IPS-18c (cell line): ENCODE measurements at regions not wholly inside any gene's neighbourhood (a gene's known extent, or its start where the extent isn't known, plus 50 kb on each side); places are given as distances from the start of the nearest gene placed in this dataset.
"Not testable (repeated sequence)": the region's sequence is repeated elsewhere in the genome, so short reads cannot be mapped to it uniquely, and the experiment has no call there.

ENCODE experiments used
- H3K4me3 ChIP-seq: 2 replicates; pipeline ENCODE4 v1.7.0; 2013; ENCODE audit warnings: low read depth, mild to moderate bottlenecking, low read length, moderate library complexity; ENCODE audit not compliant: insufficient read depth
- H3K9me3 ChIP-seq: one replicate; pipeline ENCODE4 v1.6.1; 2013; ENCODE audit warnings: mild to moderate bottlenecking, low read length, moderate library complexity; ENCODE audit not compliant: control insufficient read depth, insufficient read depth

DNA sequence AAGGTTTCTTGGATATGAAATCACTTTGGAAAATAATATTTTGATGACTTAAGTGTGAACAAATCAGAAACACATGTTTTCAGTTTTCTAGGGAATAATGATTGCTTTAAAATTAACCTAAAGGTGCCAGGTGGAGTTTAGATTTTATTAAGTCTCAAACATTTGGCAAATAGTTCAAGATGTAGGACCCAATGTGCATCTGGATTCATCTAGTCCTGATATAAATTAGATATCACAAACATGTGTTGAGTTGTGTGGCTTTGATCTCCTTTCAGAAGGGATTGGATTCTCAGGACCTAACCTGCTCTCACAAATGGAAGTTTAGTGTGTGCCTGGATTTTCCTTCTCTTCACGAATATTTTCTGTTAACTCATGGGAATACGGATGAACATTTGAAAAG, 291.4 kb upstream of the ISL1 start:
- Histone ChIP-seq H3K9me3 (no peaks in the 10 kb centered on the region), H3K4me3 (no peak overlapping the region)

GRCh38 chr5:51095486-51095885, 287.8 kb upstream of the ISL1 start:
- Histone ChIP-seq H3K9me3 (no peaks in the 10 kb centered on the region), H3K4me3 (no peak overlapping the region)

- no peaks in the 10 kb centered on the region for H3K9me3 ChIP-seq
- no peak overlapping the region for H3K4me3 ChIP-seq
These were observed 286.4 kb upstream of the ISL1 start for GRCh38 chr5:51096859-51097258.

DNA sequence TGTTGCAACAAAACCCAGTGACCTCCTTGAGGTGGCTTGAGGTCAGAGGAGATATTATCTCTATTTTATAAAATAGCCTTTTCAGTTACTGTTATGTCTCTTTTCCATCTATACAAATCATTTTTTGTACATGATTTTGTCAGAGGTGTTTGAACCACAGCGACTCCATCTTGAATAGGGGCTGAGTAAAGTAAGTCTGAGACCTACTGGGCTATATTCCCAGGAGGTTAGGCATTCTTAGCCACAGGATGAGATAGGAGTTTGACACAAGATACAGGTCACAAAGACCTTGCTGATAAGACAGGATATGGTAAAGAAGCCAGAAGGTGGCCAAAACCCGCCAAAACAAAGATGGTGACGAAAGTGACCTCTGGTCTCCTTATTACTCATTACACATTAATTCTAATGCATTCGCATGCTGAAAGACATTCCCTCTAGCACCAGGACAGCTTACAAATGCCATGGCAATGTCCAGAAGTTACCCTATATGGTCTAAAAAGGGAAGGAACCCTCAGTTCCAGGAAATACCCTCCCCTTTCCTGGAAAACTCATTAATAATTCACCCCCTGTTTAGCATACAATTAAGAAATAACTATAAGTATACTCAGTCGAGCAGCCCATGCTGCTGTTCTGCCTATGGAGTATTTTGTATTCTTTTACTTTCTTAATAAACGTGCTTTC, 283.9 kb upstream of the ISL1 start:
- Histone ChIP-seq H3K9me3 (no peaks in the 10 kb centered on the region), H3K4me3 (no peak overlapping the region)

- Histone ChIP-seq H3K9me3 (no peaks in the 10 kb centered on the region), H3K4me3 (no peak overlapping the region)
These were observed 278.7 kb upstream of the ISL1 start for GRCh38 chr5:51104556-51104955.

GRCh38 chr5:51109786-51110410, 273.4 kb upstream of the ISL1 start:
- H3K9me3 ChIP-seq: no peaks in the 10 kb centered on the region
- H3K4me3 ChIP-seq: no peak overlapping the region

GRCh38 chr5:51131266-51131665, 252.0 kb upstream of the ISL1 start:
- Histone ChIP-seq H3K9me3 (peaks cover 4% of the 10 kb centered on the region), H3K4me3 (no peak overlapping the region)

DNA sequence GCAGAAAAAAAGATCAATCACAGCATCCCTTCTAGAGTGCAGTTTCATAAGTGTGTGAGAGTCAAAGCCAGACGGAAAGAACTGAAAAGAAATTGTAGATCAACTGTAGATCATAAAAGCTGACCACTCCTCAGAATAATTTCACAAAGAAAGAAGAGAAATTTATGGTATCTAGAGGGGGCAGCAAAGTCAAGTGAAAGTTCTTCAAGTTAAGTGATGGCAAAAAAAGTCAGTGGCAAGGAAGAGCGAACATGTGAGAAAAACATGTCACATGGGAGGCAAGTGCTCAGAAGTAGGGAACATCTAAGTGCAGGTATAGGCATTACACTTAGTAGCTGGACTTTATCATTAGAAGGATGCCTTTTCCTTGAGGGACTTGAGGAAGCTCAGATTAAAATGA, 245.1 kb upstream of the ISL1 start:
- H3K9me3 ChIP-seq: no peaks in the 10 kb centered on the region

DNA sequence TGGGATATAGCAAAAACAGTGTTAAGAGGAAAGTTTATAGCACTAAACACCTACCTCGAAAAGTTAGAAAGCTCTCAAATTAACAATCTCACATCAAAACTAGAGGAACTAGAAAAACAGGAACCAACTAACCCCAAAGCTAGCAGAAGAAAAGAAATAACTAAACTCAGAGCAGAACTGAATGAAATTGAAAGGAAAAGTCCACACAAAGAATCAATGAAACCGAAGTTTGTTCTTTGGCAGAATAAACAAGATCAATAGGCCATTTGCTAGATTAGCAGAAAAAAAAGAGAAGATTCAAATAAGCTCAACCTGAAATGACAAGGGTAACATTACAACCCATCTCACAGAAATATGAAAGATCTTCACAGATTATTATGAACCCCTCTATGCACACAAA, 234.8 kb upstream of the ISL1 start:
- no peaks in the 10 kb centered on the region for H3K9me3 ChIP-seq
- no peak overlapping the region for H3K4me3 ChIP-seq

More for the DNA sequence above, 245.1 kb upstream of the ISL1 start:
- H3K4me3 ChIP-seq: no peak overlapping the region

GRCh38 chr5:51156222-51156621, 227.0 kb upstream of the ISL1 start:
- no peaks in the 10 kb centered on the region for H3K9me3 ChIP-seq
- H3K4me3 ChIP-seq: no peak overlapping the region

GRCh38 chr5:51156838-51157237, 226.4 kb upstream of the ISL1 start:
- Histone ChIP-seq H3K9me3 (no peaks in the 10 kb centered on the region), H3K4me3 (no peak overlapping the region)

DNA sequence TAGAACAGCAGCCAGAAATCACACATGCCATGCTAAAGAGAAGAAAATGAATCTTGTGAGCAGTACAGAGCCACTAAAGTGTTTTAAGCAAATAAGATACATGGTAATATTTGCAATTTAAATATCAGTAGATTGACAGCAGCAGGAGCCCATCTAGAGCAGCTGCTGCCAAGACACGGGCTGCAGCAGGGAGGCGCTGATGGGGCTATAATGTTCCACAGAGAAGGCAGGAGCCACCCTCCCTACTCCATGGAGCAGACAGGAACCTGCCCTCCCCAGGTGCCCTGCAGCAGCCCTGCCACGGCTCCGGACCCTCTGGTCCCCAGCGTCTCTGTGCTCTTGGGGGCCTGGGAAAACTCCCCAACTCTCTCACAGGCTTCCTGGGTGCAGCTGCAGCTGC, 224.1 kb upstream of the ISL1 start:
- Histone ChIP-seq H3K4me3 (no peak overlapping the region), H3K9me3 (no peaks in the 10 kb centered on the region)

DNA sequence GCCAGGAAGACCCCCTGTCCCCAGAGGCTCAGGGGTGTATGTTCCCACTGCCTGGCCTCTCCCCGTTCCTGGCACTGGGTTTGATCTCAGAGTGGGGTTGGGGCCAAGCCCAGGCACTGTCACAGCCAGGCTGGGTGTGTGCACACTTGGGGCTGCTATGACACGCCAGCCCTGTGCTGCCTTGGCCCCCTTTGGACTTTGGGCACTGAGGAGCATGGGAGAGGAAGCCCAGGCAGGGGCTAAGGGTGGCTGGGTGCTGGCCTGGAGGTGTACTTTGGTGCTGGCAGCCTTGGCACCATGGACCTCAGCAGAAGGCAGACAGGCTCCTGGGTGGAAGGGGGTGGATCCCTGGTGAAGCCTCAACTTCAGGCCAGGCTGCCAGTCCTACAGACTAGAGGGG, 223.6 kb upstream of the ISL1 start:
- H3K4me3 ChIP-seq: no peak overlapping the region
- H3K9me3 ChIP-seq: no peaks in the 10 kb centered on the region

GRCh38 chr5:51162245-51162644, 221.0 kb upstream of the ISL1 start:
- Histone ChIP-seq H3K4me3 (no peak overlapping the region), H3K9me3 (no peaks in the 10 kb centered on the region)

GRCh38 chr5:51165621-51166020, 217.6 kb upstream of the ISL1 start:
- H3K4me3 ChIP-seq, H3K9me3 ChIP-seq: not testable (repeated sequence)

- Histone ChIP-seq H3K9me3 (no peaks in the 10 kb centered on the region), H3K4me3 (peak overlapping the region; percentile 12)
These were observed 210.2 kb upstream of the ISL1 start for GRCh38 chr5:51172903-51173626.

DNA sequence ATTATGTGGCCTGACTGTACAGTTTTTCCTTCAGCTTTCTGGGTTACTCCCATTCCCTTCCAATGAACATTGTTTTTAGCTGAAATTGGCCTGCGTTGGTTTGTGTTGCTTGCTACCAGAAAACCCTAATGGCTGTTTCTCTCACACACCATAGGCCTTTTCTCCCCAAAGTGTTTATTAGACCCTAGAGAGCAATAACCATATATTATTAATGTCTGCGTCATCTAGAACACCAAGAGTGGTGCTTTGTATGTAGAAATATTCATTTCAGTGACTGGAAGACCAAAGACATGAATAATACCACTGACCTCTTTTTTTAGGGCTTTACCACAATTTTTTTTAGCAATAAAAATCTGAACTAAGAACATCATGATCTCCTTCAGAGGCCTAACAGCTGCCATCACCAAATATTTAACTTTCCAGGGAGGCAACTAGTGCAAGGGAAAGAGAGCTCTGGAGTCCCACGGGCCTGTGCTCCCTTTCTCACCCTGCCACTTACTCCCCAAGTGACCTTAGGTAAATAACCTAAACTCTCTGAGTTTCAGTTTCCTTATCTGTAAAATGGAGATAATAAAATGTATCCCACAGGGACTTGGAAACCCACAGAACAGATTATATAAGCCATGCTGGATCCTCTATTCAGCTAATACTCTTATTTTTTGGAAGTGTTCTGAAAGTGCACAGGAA, 201.9 kb upstream of the ISL1 start:
- Histone ChIP-seq H3K4me3 (no peak overlapping the region), H3K9me3 (no peaks in the 10 kb centered on the region)

GRCh38 chr5:51185850-51186329, 197.4 kb upstream of the ISL1 start:
- no peak overlapping the region for H3K4me3 ChIP-seq
- H3K9me3 ChIP-seq: no peaks in the 10 kb centered on the region
